ENCODE measurements at regions not wholly inside any gene's neighbourhood (a gene's known extent, or its start where the extent isn't known, plus 50 kb on each side); places are given as distances from the start of the nearest gene placed in this dataset.

- DNase-seq (ENCODE audit: low read depth in 2 of 2) = no peak
Observed at GRCh38 chr15:39078026-39078425, 502.9 kb upstream of the THBS1 start.

GRCh38 chr15:39079296-39079847, 501.5 kb upstream of the THBS1 start:
- DNase-seq (ENCODE audit: low read depth in 2 of 2) = no peak

GRCh38 chr15:39083213-39083612, 497.7 kb upstream of the THBS1 start:
- no peak for DNase-seq (ENCODE audit: low read depth in 2 of 2)

GRCh38 chr15:39084674-39085530, 496.0 kb upstream of the THBS1 start:
- no peak for DNase-seq (ENCODE audit: low read depth in 2 of 2)

- DNase-seq (ENCODE audit: low read depth in 2 of 2) = no peak
Observed at GRCh38 chr15:39086641-39087040, 494.2 kb upstream of the THBS1 start.

- no peak for DNase-seq (ENCODE audit: low read depth in 2 of 2)
Observed at GRCh38 chr15:39088156-39088555, 492.7 kb upstream of the THBS1 start.

- DNase-seq (ENCODE audit: low read depth in 2 of 2) = no peak
Observed at GRCh38 chr15:39092354-39092753, 488.5 kb upstream of the THBS1 start.

- no peak for DNase-seq (ENCODE audit: low read depth in 2 of 2)
Observed at GRCh38 chr15:39092761-39093160, 488.1 kb upstream of the THBS1 start.

GRCh38 chr15:39094116-39094515, 486.8 kb upstream of the THBS1 start:
- DNase-seq (ENCODE audit: low read depth in 2 of 2) = no peak

GRCh38 chr15:39095218-39095879, 485.5 kb upstream of the THBS1 start:
- no peak for DNase-seq (ENCODE audit: low read depth in 2 of 2)

- DNase-seq (ENCODE audit: low read depth in 2 of 2) = no peak
Observed at GRCh38 chr15:39096608-39097205, 484.2 kb upstream of the THBS1 start.

GRCh38 chr15:39099524-39099923, 481.4 kb upstream of the THBS1 start:
- DNase-seq (ENCODE audit: low read depth in 2 of 2) = no peak

- no peak for DNase-seq (ENCODE audit: low read depth in 2 of 2)
Observed at GRCh38 chr15:39100106-39100660, 480.7 kb upstream of the THBS1 start.

GRCh38 chr15:39102431-39102830, 478.4 kb upstream of the THBS1 start:
- no peak for DNase-seq (ENCODE audit: low read depth in 2 of 2)

- DNase-seq (ENCODE audit: low read depth in 2 of 2) = no peak
Observed at GRCh38 chr15:39106950-39107349, 473.9 kb upstream of the THBS1 start.

GRCh38 chr15:39108021-39108420, 472.9 kb upstream of the THBS1 start:
- no peak for DNase-seq (ENCODE audit: low read depth in 2 of 2)

- DNase-seq (ENCODE audit: low read depth in 2 of 2) = no peak
Observed at GRCh38 chr15:39110336-39110735, 470.5 kb upstream of the THBS1 start.

- DNase-seq (ENCODE audit: low read depth in 2 of 2) = no peak
Observed at GRCh38 chr15:39110746-39111145, 470.1 kb upstream of the THBS1 start.

GRCh38 chr15:39113741-39114140, 467.1 kb upstream of the THBS1 start:
- no peak for DNase-seq (ENCODE audit: low read depth in 2 of 2)

- no peak for DNase-seq (ENCODE audit: low read depth in 2 of 2)
Observed at GRCh38 chr15:39114690-39115378, 466.0 kb upstream of the THBS1 start.

- no peak for DNase-seq (ENCODE audit: low read depth in 2 of 2)
Observed at GRCh38 chr15:39115379-39116057, 465.4 kb upstream of the THBS1 start.
